ENCODE measurements at regions not wholly inside any gene's neighbourhood (a gene's known extent, or its start where the extent isn't known, plus 50 kb on each side); places are given as distances from the start of the nearest gene placed in this dataset.
A peak's percentile ranks its signal among the peaks of the same experiment; 100 is the strongest.

DNA sequence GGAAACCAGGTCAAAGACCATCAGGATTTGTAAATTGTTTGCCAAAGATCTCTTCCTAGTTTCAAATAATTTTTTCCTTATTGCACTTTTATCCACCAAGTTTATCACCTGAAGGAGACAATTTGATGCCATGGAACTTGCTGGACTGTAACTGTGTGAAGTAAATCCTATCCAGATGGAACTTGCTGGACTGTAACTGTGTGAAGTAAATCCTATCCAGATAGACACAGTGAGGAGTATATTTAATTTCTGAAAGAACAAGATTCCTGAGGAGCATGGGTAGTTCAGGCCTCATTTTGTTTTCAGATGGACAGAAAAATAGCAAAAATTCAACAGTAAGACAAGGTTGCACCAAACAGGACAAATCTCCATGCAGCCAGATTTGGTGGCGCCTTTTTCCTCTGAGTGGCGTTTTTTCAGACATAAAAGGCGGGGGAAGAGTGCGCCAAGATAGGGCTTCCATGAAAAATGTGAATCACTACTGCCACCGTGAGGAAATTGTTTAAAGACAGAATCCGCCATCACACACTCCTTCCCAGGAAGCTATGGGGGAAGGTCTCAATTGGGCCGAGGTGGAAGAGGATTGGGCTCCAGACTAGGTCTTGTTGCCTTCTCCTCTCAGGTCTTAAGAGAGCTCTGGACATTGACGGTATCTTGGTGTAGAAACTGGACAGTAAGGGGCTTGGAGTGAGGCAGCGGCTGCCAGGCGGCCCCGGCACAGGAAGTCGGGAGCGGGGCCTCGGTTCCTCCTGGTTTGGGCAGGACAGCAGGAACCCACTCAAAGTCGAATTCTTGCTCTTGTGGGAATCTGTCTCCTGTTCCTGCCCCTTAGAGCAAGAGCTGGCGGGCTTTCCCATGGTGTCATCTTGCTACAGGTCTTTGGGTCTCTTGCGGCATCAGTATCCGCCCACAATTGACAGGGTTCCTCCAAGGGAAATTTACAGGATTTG is 234.7 kb downstream of the OR13H1 start:
- no peak for DNase-seq (ENCODE audit: low read depth)
- peak; percentile 25 for TF ChIP-seq CTCF (conservative IDR thresholded peaks at IDR 0.05; ENCODE audit: low read depth, low read length)
- H3K4me3 ChIP-seq (ENCODE audit: low read length) = peak overlapping the region; percentile 54

DNA sequence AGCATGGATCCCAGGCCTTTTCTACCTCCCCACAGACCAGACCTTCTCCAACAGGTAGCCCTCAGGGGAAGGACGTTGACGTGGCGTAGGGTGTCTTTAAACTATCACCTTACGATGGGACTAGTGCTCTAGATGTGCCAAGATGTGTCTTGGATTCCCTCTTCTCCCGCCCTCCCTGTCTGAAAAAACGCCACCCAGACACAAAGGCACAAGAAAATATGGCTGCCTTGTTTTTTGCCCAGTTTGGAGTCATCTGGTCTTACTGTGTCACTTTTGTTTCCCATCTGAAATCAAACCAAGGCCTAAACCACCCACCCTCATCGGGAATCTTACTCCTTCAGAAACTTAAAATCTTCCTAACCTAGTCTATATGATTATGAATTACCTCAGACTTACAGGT is 235.4 kb downstream of the OR13H1 start:
- DNase-seq (ENCODE audit: low read depth) = no peak
- TF ChIP-seq CTCF (conservative IDR thresholded peaks at IDR 0.05; ENCODE audit: low read depth, low read length) = no peak
- no peak overlapping the region for H3K4me3 ChIP-seq (ENCODE audit: low read length)

GRCh38 chrX:131779741-131780140 is 235.9 kb downstream of the OR13H1 start:
- no peak for TF ChIP-seq CTCF (conservative IDR thresholded peaks at IDR 0.05; ENCODE audit: low read depth, low read length)
- H3K4me3 ChIP-seq (ENCODE audit: low read length) = no peak overlapping the region
- no peak for DNase-seq (ENCODE audit: low read depth)

- DNase-seq (ENCODE audit: low read depth) = no peak
- H3K4me3 ChIP-seq (ENCODE audit: low read length) = no peak overlapping the region
- TF ChIP-seq CTCF (conservative IDR thresholded peaks at IDR 0.05; ENCODE audit: low read depth, low read length) = no peak
Observed at GRCh38 chrX:131782646-131783045, 238.8 kb downstream of the OR13H1 start.

- no peak overlapping the region for H3K4me3 ChIP-seq (ENCODE audit: low read length)
- TF ChIP-seq CTCF (conservative IDR thresholded peaks at IDR 0.05; ENCODE audit: low read depth, low read length) = peak; percentile 28
- DNase-seq (ENCODE audit: low read depth) = no peak
Observed at GRCh38 chrX:131783555-131784308, 239.4 kb upstream of the STK26 start.

DNA sequence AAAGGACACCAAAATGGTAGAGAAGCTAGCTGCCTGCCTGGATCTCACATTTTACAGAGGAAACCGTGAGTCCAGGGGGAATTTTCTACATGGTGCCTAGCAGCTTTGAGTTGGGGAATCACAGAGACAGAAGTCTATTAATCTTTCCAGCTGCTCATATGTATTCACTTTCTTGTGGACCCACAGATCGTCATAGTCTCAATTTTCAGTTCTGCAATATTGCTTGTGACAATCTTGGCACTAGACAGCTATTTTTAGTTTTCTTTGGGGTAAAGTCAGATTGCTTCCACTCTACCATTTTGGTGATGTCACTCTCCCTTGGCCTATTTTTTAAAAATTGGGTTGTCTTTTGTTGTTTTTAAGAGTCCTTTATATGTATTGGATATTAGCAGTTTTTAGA is 233.4 kb upstream of the STK26 start:
- no peak overlapping the region for H3K4me3 ChIP-seq (ENCODE audit: low read length)
- no peak for TF ChIP-seq CTCF (conservative IDR thresholded peaks at IDR 0.05; ENCODE audit: low read depth, low read length)
- no peak for DNase-seq (ENCODE audit: low read depth)

Data from retinal pigment epithelial cell (primary cell).